ENCODE measurements at regions not wholly inside any gene's neighbourhood (a gene's known extent, or its start where the extent isn't known, plus 50 kb on each side); places are given as distances from the start of the nearest gene placed in this dataset.
"Not testable (repeated sequence)": the region's sequence is repeated elsewhere in the genome, so short reads cannot be mapped to it uniquely, and the experiment has no call there.

- H3K4me3 ChIP-seq = no peak overlapping the region
- ATAC-seq (replicated peaks in 6 of 8) = no peak
- H3K4me1 ChIP-seq (replicated peaks in 1 of 2) = no peaks in the 10 kb centered on the region
- in situ Hi-C loops (cut with MboI; ENCODE audit: low pct_unique_long_range_greater_than_20kb in 2 of 9, low sequenced_read_pairs in 9 of 9, unreplicated experiment in 9 of 9) = no loop called here
- no peak overlapping the region for H3K27ac ChIP-seq
Observed at GRCh38 chr16:46519063-46519462, 102.1 kb downstream of the SHCBP1 start.

GRCh38 chr16:46496701-46497100 is 124.5 kb downstream of the SHCBP1 start:
- WGBS, 10 experiments = 0 to 86% (median 57%) methylated on average over 1 to 2 of the region's 2 CpGs; no CpG with 5 or more reads in 1 of the 10 experiments
- no peak overlapping the region for H3K27ac ChIP-seq
- H3K4me3 ChIP-seq = no peak overlapping the region
- in situ Hi-C loops (cut with MboI; ENCODE audit: low pct_unique_long_range_greater_than_20kb in 2 of 9, low sequenced_read_pairs in 9 of 9, unreplicated experiment in 9 of 9) = no loop called here
- no peak for ATAC-seq (replicated peaks in 6 of 8)
- H3K4me1 ChIP-seq (replicated peaks in 1 of 2) = no peaks in the 10 kb centered on the region

GRCh38 chr16:46482895-46483294 is 138.3 kb downstream of the SHCBP1 start:
- no peak overlapping the region for H3K4me3 ChIP-seq
- no peaks in the 10 kb centered on the region for H3K4me1 ChIP-seq (replicated peaks in 1 of 2)
- in situ Hi-C loops (cut with MboI; ENCODE audit: low pct_unique_long_range_greater_than_20kb in 2 of 9, low sequenced_read_pairs in 9 of 9, unreplicated experiment in 9 of 9) = no loop called here
- ATAC-seq (replicated peaks in 6 of 8) = peak in 1 of 8 experiments; percentile 43
- WGBS, 10 experiments = 0 to 22% (median 10%) methylated on average over 1 to 4 of the region's 4 CpGs; no CpG with 5 or more reads in 2 of the 10 experiments
- no peak overlapping the region for H3K27ac ChIP-seq

- no peak for ATAC-seq (replicated peaks in 6 of 8)
- no peaks in the 10 kb centered on the region for H3K4me1 ChIP-seq (replicated peaks in 1 of 2)
- WGBS, 10 experiments = 15 to 70% (median 54%) methylated on average over 11 to 15 of the region's 15 CpGs
- H3K4me3 ChIP-seq = no peak overlapping the region
- no peak overlapping the region for H3K27ac ChIP-seq
- in situ Hi-C loops (cut with MboI; ENCODE audit: low pct_unique_long_range_greater_than_20kb in 2 of 9, low sequenced_read_pairs in 9 of 9, unreplicated experiment in 9 of 9) = no loop called here
Observed at GRCh38 chr16:46466239-46466638, 154.9 kb downstream of the SHCBP1 start.

GRCh38 chr16:46454801-46455200 is 166.4 kb downstream of the SHCBP1 start:
- in situ Hi-C loops (cut with MboI; ENCODE audit: low pct_unique_long_range_greater_than_20kb in 2 of 9, low sequenced_read_pairs in 9 of 9, unreplicated experiment in 9 of 9); H3K4me3 ChIP-seq; ATAC-seq (replicated peaks in 6 of 8); H3K27ac ChIP-seq; H3K4me1 ChIP-seq (replicated peaks in 1 of 2): not testable (repeated sequence)
- WGBS, 10 experiments = 10 to 53% methylated on average over 2 to 6 of the region's 10 CpGs; no CpG with 5 or more reads in 8 of the 10 experiments

- H3K4me3 ChIP-seq = no peak overlapping the region
- 3 to 91% (median 81%) methylated on average over 2 to 34 of the region's 81 CpGs; no CpG with 5 or more reads in 2 of the 10 experiments for WGBS, 10 experiments
- H3K27ac ChIP-seq = no peak overlapping the region
- in situ Hi-C loops (cut with MboI; ENCODE audit: low pct_unique_long_range_greater_than_20kb in 2 of 9, low sequenced_read_pairs in 9 of 9, unreplicated experiment in 9 of 9) = no loop called here
- H3K4me1 ChIP-seq (replicated peaks in 1 of 2) = no peaks in the 10 kb centered on the region
- no peak for ATAC-seq (replicated peaks in 6 of 8)
Observed at GRCh38 chr16:46428108-46429061, 192.8 kb downstream of the SHCBP1 start.

- WGBS, 10 experiments = 20 to 94% (median 73%) methylated on average over 3 to 39 of the region's 48 CpGs
- Histone ChIP-seq H3K27ac (no peak overlapping the region), H3K4me3 (no peak overlapping the region), H3K4me1 (replicated peaks in 1 of 2) (no peaks in the 10 kb centered on the region)
- in situ Hi-C loops (cut with MboI; ENCODE audit: low pct_unique_long_range_greater_than_20kb in 2 of 9, low sequenced_read_pairs in 9 of 9, unreplicated experiment in 9 of 9) = no loop called here
- no peak for ATAC-seq (replicated peaks in 6 of 8)
Observed at GRCh38 chr16:46427340-46428107, 193.7 kb downstream of the SHCBP1 start.

GRCh38 chr16:46426336-46426735 is 194.8 kb downstream of the SHCBP1 start:
- in situ Hi-C loops (cut with MboI; ENCODE audit: low pct_unique_long_range_greater_than_20kb in 2 of 9, low sequenced_read_pairs in 9 of 9, unreplicated experiment in 9 of 9) = no loop called here
- Histone ChIP-seq H3K27ac (no peak overlapping the region), H3K4me3 (no peak overlapping the region), H3K4me1 (replicated peaks in 1 of 2) (no peaks in the 10 kb centered on the region)
- 14 to 87% (median 33%) methylated on average over 1 of the region's 1 CpG; no CpG with 5 or more reads in 3 of the 10 experiments for WGBS, 10 experiments
- ATAC-seq (replicated peaks in 6 of 8) = no peak

- 35 to 80% (median 64%) methylated on average over 1 to 16 of the region's 16 CpGs for WGBS, 10 experiments
- ATAC-seq (replicated peaks in 6 of 8) = no peak
- in situ Hi-C loops (cut with MboI; ENCODE audit: low pct_unique_long_range_greater_than_20kb in 2 of 9, low sequenced_read_pairs in 9 of 9, unreplicated experiment in 9 of 9) = no loop called here
- no peaks in the 10 kb centered on the region for H3K4me1 ChIP-seq (replicated peaks in 1 of 2)
- no peak overlapping the region for H3K4me3 ChIP-seq
- no peak overlapping the region for H3K27ac ChIP-seq
Observed at GRCh38 chr16:46404028-46404427, 217.2 kb downstream of the SHCBP1 start.

GRCh38 chr16:46398559-46398958 is 222.6 kb downstream of the SHCBP1 start:
- H3K4me3 ChIP-seq; ATAC-seq (replicated peaks in 6 of 8); in situ Hi-C loops (cut with MboI; ENCODE audit: low pct_unique_long_range_greater_than_20kb in 2 of 9, low sequenced_read_pairs in 9 of 9, unreplicated experiment in 9 of 9); H3K27ac ChIP-seq; H3K4me1 ChIP-seq (replicated peaks in 1 of 2): not testable (repeated sequence)
- 24 to 68% (median 51%) methylated on average over 14 to 18 of the region's 18 CpGs for WGBS, 10 experiments

GRCh38 chr16:46396883-46397270 is 224.3 kb downstream of the SHCBP1 start:
- H3K4me1 ChIP-seq (replicated peaks in 1 of 2); in situ Hi-C loops (cut with MboI; ENCODE audit: low pct_unique_long_range_greater_than_20kb in 2 of 9, low sequenced_read_pairs in 9 of 9, unreplicated experiment in 9 of 9); ATAC-seq (replicated peaks in 6 of 8); H3K4me3 ChIP-seq; H3K27ac ChIP-seq: not testable (repeated sequence)
- 14 to 56% (median 46%) methylated on average over 13 to 15 of the region's 18 CpGs for WGBS, 10 experiments

- in situ Hi-C loops (cut with MboI; ENCODE audit: low pct_unique_long_range_greater_than_20kb in 2 of 9, low sequenced_read_pairs in 9 of 9, unreplicated experiment in 9 of 9); ATAC-seq (replicated peaks in 6 of 8); H3K27ac ChIP-seq; H3K4me3 ChIP-seq; H3K4me1 ChIP-seq (replicated peaks in 1 of 2): not testable (repeated sequence)
- WGBS, 10 experiments = 25 to 68% (median 56%) methylated on average over 29 to 31 of the region's 31 CpGs
Observed at GRCh38 chr16:46396131-46396882, 224.9 kb downstream of the SHCBP1 start.

Data from motor neuron (in vitro differentiated cells).